ENCODE measurements at regions not wholly inside any gene's neighbourhood (a gene's known extent, or its start where the extent isn't known, plus 50 kb on each side); places are given as distances from the start of the nearest gene placed in this dataset.
A peak's percentile ranks its signal among the peaks of the same experiment; 100 is the strongest.
"Not testable (repeated sequence)": the region's sequence is repeated elsewhere in the genome, so short reads cannot be mapped to it uniquely, and the experiment has no call there.

- no peak for TF ChIP-seq ETS1 (IDR thresholded peaks at IDR 0.05)
Observed at GRCh38 chr15:92796161-92796611, 103.9 kb upstream of the CHD2 start (continued).

DNA sequence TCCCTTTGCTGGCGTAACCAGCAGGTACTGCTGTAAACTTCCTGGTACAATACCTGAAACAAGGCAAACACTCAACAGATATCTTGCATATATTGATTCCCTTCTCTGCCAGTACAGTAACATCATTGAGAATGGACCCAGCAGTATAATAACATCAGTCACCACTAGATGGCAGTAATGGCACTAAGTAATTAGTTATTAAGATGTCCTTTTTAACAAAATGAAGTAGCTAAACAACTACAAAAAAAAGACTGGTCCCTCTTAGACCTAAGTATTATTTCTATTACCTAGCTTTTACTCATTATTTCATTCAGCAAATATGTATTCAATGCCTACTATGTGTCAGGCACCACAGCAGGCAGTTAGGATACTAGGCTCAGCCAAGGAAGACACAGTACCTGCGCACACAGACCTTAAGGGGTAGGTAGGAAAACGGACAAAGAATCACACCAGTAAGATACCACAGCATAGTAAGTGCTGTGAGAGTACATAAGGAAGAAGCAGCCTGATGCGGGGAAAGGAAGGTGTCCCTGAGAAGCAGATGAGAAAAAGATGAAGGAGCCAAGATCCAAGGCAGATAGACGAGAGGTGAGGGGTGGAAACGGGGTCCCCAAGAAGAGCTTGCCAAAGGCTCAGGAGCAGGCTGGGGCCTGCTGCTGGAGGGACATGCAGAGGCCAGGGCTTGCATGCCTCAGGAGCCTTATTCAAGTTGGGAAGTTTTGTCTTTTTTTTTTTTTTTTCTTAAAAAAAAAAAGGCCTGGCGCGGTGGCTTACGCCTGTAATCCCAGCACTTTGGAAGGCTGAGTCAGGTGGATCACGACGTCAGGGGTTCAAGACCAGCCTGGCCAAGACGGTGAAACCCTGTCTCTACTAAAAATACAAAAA, 102.7 kb upstream of the CHD2 start:
- Histone ChIP-seq H3K4me1 (ENCODE audit: insufficient read depth) (no peaks in the 10 kb centered on the region; the same call in 1 of the 2 replicates), H3K36me3 (ENCODE audit: insufficient read depth) (no peaks in the 10 kb centered on the region), H4K20me1 (replicated peaks; ENCODE audit: insufficient read depth) (no peaks in the 10 kb centered on the region), H3K9me2 (ENCODE audit: insufficient read depth) (peaks cover 3% of the 10 kb centered on the region; the same call in 1 of the 2 replicates), H3F3A (replicated peaks; ENCODE audit: low read depth) (no peaks in the 10 kb centered on the region), H2AFZ (peak overlapping the region; percentile 30; the same call in 1 of the 2 replicates), H3K79me2 (replicated peaks; ENCODE audit: insufficient read depth) (no peaks in the 10 kb centered on the region), H3K4me2 (no peak overlapping the region), H3K4me3 (no peak overlapping the region), H3K27ac (ENCODE audit: low read depth) (no peak overlapping the region), H3K27me3 (ENCODE audit: insufficient read depth) (no peaks in the 10 kb centered on the region)
- peaks cover 3% of the 10 kb centered on the region for H3K27me3 Mint-ChIP-seq (ENCODE audit: insufficient read depth, low read depth, poor library complexity)
- ATAC-seq (peak; percentile 87), DNase-seq (ENCODE audit: low spot score) (peak; percentile 93)
- no peaks in the 10 kb centered on the region for H3K9me3 Mint-ChIP-seq
- peaks cover 7% of the 10 kb centered on the region for H3K4me1 Mint-ChIP-seq
- H3K27ac Mint-ChIP-seq = no peak overlapping the region
- TF ChIP-seq JUNB (IDR thresholded peaks at IDR 0.05; ENCODE audit: unreplicated experiment) (no peak), CTCF (conservative IDR thresholded peaks at IDR 0.05; ENCODE audit: low read depth in 2 of 2) (peak; percentile 68 to 96)
- no peak overlapping the region for H3K4me3 Mint-ChIP-seq
- no peaks in the 10 kb centered on the region for H3K36me3 Mint-ChIP-seq (ENCODE audit: low read depth)

DNA sequence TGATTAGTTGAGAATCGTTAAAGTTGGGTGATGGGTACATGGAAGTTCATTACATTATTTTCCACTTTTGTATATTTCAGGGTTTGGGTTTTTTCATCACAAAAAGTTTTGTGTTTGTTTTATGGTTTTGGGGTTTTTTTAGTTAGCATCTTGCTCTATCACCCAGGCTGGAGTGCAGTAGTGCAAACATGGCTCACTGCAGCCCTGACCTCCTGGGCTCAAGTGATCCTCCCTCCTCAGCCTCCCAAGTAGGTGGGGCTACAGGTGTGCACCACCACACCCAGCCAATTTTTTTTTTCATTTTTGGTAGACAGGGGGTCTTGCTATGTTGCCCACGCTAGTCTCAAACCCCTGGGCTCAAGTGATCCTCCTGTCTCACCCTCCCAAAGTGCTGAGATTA, 100.1 kb upstream of the CHD2 start:
- Histone ChIP-seq H4K20me1 (replicated peaks; ENCODE audit: insufficient read depth) (no peaks in the 10 kb centered on the region), H3K9me2 (ENCODE audit: insufficient read depth) (peaks cover 3% of the 10 kb centered on the region; the same call in 1 of the 2 replicates), H3F3A (replicated peaks; ENCODE audit: low read depth) (no peaks in the 10 kb centered on the region), H3K36me3 (ENCODE audit: insufficient read depth) (no peaks in the 10 kb centered on the region), H3K79me2 (replicated peaks; ENCODE audit: insufficient read depth) (no peaks in the 10 kb centered on the region), H2AFZ (no peak overlapping the region), H3K4me2 (no peak overlapping the region), H3K4me1 (ENCODE audit: insufficient read depth) (no peaks in the 10 kb centered on the region; the same call in 1 of the 2 replicates), H3K27me3 (ENCODE audit: insufficient read depth) (no peaks in the 10 kb centered on the region), H3K27ac (ENCODE audit: low read depth) (no peak overlapping the region), H3K4me3 (no peak overlapping the region)
- ATAC-seq = no peak
- no peaks in the 10 kb centered on the region; the same call in 2 of the 3 replicates for H3K9me3 Mint-ChIP-seq
- DNase-seq (ENCODE audit: low spot score) = no peak
- peaks cover 7% of the 10 kb centered on the region for H3K4me1 Mint-ChIP-seq
- no peak overlapping the region for H3K27ac Mint-ChIP-seq
- H3K36me3 Mint-ChIP-seq (ENCODE audit: low read depth) = peaks cover 4% of the 10 kb centered on the region; the same call in 1 of the 3 replicates
- no peak for TF ChIP-seq ETS1 (IDR thresholded peaks at IDR 0.05)
- no peak for TF ChIP-seq CREB1 (CRISPR knock-in tag; IDR thresholded peaks at IDR 0.05; ENCODE audit: low read depth)
- TF ChIP-seq CTCF (conservative IDR thresholded peaks at IDR 0.05; ENCODE audit: low read depth in 2 of 2) = no peak
- H3K4me3 Mint-ChIP-seq = no peak overlapping the region
- peaks cover 3% of the 10 kb centered on the region for H3K27me3 Mint-ChIP-seq (ENCODE audit: insufficient read depth, low read depth, poor library complexity)

GRCh38 chr15:92800416-92801055, 99.6 kb upstream of the CHD2 start:
- H3K4me1 Mint-ChIP-seq; H3K36me3 Mint-ChIP-seq (ENCODE audit: low read depth); H3K4me2 ChIP-seq; H3K79me2 ChIP-seq (replicated peaks; ENCODE audit: insufficient read depth); DNase-seq (ENCODE audit: low spot score); H3K27ac Mint-ChIP-seq; H4K20me1 ChIP-seq (replicated peaks; ENCODE audit: insufficient read depth); ATAC-seq; H3K27ac ChIP-seq (ENCODE audit: low read depth); H3K4me3 Mint-ChIP-seq; H3K27me3 ChIP-seq (ENCODE audit: insufficient read depth); H3K9me2 ChIP-seq (ENCODE audit: insufficient read depth); H3K36me3 ChIP-seq (ENCODE audit: insufficient read depth); H3K27me3 Mint-ChIP-seq (ENCODE audit: insufficient read depth, low read depth, poor library complexity); H3F3A ChIP-seq (replicated peaks; ENCODE audit: low read depth); H3K4me3 ChIP-seq; H3K4me1 ChIP-seq (ENCODE audit: insufficient read depth); H3K9me3 Mint-ChIP-seq; H2AFZ ChIP-seq: not testable (repeated sequence)

Measured in GM23338 (cell line).